ENCODE measurements at regions not wholly inside any gene's neighbourhood (a gene's known extent, or its start where the extent isn't known, plus 50 kb on each side); places are given as distances from the start of the nearest gene placed in this dataset.

- ChIA-PET POLR2A (no interaction called here), CTCF (no interaction called here)
- no peak for TF ChIP-seq CTCF (IDR thresholded peaks at IDR 0.05; ENCODE audit: insufficient read depth, low read length, missing control alignments)
Observed at GRCh38 chr1:19536519-19536918, 51.2 kb upstream of the CAPZB start.

GRCh38 chr1:19535214-19535613, 49.9 kb upstream of the CAPZB start:
- no peak for DNase-seq (ENCODE audit: low read depth, low spot score)
- no peak overlapping the region for H3K4me3 ChIP-seq (ENCODE audit: low read depth, low read length)
- CTCF ChIA-PET: no interaction called here
- TF ChIP-seq CTCF (IDR thresholded peaks at IDR 0.05; ENCODE audit: insufficient read depth, low read length, missing control alignments): no peak
- POLR2A ChIA-PET: no interaction called here

More at GRCh38 chr1:19536519-19536918, 51.2 kb upstream of the CAPZB start:
- DNase-seq (ENCODE audit: low read depth, low spot score): no peak
- no peak overlapping the region for H3K4me3 ChIP-seq (ENCODE audit: low read depth, low read length)
